Adrenal gland (tissue), 5 donors: ENCODE measurements at regions not wholly inside any gene's neighbourhood (a gene's known extent, or its start where the extent isn't known, plus 50 kb on each side); places are given as distances from the start of the nearest gene placed in this dataset.

Experiments used
- CTCF ChIP-seq, 6 experiments: fragments of 450-650 bp in 4 of 6; fragments of 200-600 bp in 2 of 6; sonication (generic) in 1 of 6; IDR thresholded peaks; 1 replicate in 5 of 6; 2 replicates in 1 of 6; pipeline versions ENCODE4 v1.5.1 to v1.8.0; 2016 to 2021; ENCODE audit warnings: antibody characterized with exemption in 6 of 6, mild to moderate bottlenecking in 2 of 6, moderate library complexity in 1 of 6
- POLR2A ChIP-seq, 2 donors: fragments of 450-650 bp; IDR thresholded peaks; one replicate each; pipeline ENCODE4 v1.6.1; 2017; ENCODE audit warnings: antibody characterized with exemption in 2 of 2, mild to moderate bottlenecking in 2 of 2, moderate library complexity in 1 of 2
- donor health status: DM: no; HTN: no; CAD: no.

DNA sequence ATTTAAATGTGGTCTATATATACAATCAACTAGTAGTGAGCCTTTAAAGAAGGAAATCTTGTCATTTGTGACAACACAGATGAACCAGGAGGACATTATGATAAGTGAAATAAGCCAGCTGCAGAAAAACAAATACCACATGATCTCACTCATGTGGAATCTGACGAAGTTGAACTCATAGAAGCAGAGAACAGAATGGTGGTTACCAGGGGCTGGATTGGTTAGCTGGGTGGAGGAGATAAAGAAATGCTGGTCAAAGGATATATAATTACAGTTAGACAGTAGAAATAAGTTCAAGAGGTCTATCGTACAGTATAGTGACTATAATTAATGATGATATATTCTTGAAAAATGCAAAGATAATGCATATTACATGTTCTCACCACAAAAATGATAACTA, 267.9 kb downstream of the FBXO15 start:
- TF ChIP-seq CTCF (IDR thresholded peaks at IDR 0.05) = no peak
- no peak for TF ChIP-seq POLR2A (IDR thresholded peaks at IDR 0.05)
